Adrenal gland (tissue), 5 donors: ENCODE measurements at regions not wholly inside any gene's neighbourhood (a gene's known extent, or its start where the extent isn't known, plus 50 kb on each side); places are given as distances from the start of the nearest gene placed in this dataset.

Experiments
- CTCF ChIP-seq, 6 experiments: fragments of 450-650 bp in 4 of 6; fragments of 200-600 bp in 2 of 6; sonication (generic) in 1 of 6; IDR thresholded peaks; 1 replicate in 5 of 6; 2 replicates in 1 of 6; pipeline versions ENCODE4 v1.5.1 to v1.8.0; 2016 to 2021; ENCODE audit warnings: antibody characterized with exemption in 6 of 6, mild to moderate bottlenecking in 2 of 6, moderate library complexity in 1 of 6
- POLR2A ChIP-seq, 2 donors: fragments of 450-650 bp; IDR thresholded peaks; one replicate each; pipeline ENCODE4 v1.6.1; 2017; ENCODE audit warnings: antibody characterized with exemption in 2 of 2, mild to moderate bottlenecking in 2 of 2, moderate library complexity in 1 of 2
- donor health status: DM: no; HTN: no; CAD: no.

GRCh38 chrX:101986586-101986985 is 54.8 kb upstream of the ZMAT1 start:
- TF ChIP-seq POLR2A (IDR thresholded peaks at IDR 0.05) (no peak), CTCF (IDR thresholded peaks at IDR 0.05) (no peak)
